Left lobe of liver (tissue), 2 donors: ENCODE measurements at regions not wholly inside any gene's neighbourhood (a gene's known extent, or its start where the extent isn't known, plus 50 kb on each side); places are given as distances from the start of the nearest gene placed in this dataset.
"Not testable (repeated sequence)": the region's sequence is repeated elsewhere in the genome, so short reads cannot be mapped to it uniquely, and the experiment has no call there.

Experiments used
- ATAC-seq: fragments of 200-7000 bp; cut with Tn5 transposase; one replicate; pipeline ENCODE4 v1.9.1; 2020; ENCODE audit warnings: mild to moderate bottlenecking, moderate library complexity
- DNase-seq: peaks from one replicate; pipeline ENCODE4 v3.0.0-alpha.2; 2020; ENCODE audit warnings: low spot score
- donor health status: DM: no; HTN: no; CAD: no; lungs with moderate emphysema.
- donor health status: DM: no; HTN: yes; CAD: no.

- ATAC-seq (no peak), DNase-seq (no peak)
Measured at GRCh38 chr19:29154163-29154562, 58.8 kb downstream of the UQCRFS1 start.

GRCh38 chr19:29145756-29146155 is 67.2 kb downstream of the UQCRFS1 start:
- ATAC-seq: no peak
- DNase-seq: no peak

- no peak for ATAC-seq
- no peak for DNase-seq
Measured at GRCh38 chr19:29143183-29143582, 69.8 kb downstream of the UQCRFS1 start.

GRCh38 chr19:29139227-29139626 is 73.7 kb downstream of the UQCRFS1 start:
- no peak for DNase-seq
- no peak for ATAC-seq

GRCh38 chr19:29138206-29138605 is 74.7 kb downstream of the UQCRFS1 start:
- not testable (repeated sequence) for ATAC-seq, DNase-seq

- DNase-seq (no peak), ATAC-seq (no peak)
Measured at GRCh38 chr19:29131456-29131855, 81.5 kb downstream of the UQCRFS1 start.

GRCh38 chr19:29129148-29129547 is 83.8 kb downstream of the UQCRFS1 start:
- DNase-seq: no peak
- ATAC-seq: no peak

- no peak for DNase-seq
- no peak for ATAC-seq
Measured at GRCh38 chr19:29128203-29128602, 84.7 kb downstream of the UQCRFS1 start.

GRCh38 chr19:29122185-29122584 is 90.8 kb downstream of the UQCRFS1 start:
- DNase-seq (no peak), ATAC-seq (no peak)

GRCh38 chr19:29121684-29122083 is 91.3 kb downstream of the UQCRFS1 start:
- peak; percentile 39 for ATAC-seq
- no peak for DNase-seq

GRCh38 chr19:29120466-29120865 is 92.5 kb downstream of the UQCRFS1 start:
- ATAC-seq (no peak), DNase-seq (no peak)

- ATAC-seq (peak; percentile 24), DNase-seq (no peak)
Measured at GRCh38 chr19:29119590-29119989, 93.4 kb downstream of the UQCRFS1 start.

GRCh38 chr19:29118389-29118788 is 94.6 kb downstream of the UQCRFS1 start:
- no peak for ATAC-seq
- DNase-seq: no peak

GRCh38 chr19:29117926-29118325 is 95.0 kb downstream of the UQCRFS1 start:
- DNase-seq: no peak
- ATAC-seq: no peak

- ATAC-seq (no peak), DNase-seq (no peak)
Measured at GRCh38 chr19:29115181-29115580, 97.8 kb downstream of the UQCRFS1 start.

- ATAC-seq: no peak
- DNase-seq: no peak
Measured at GRCh38 chr19:29113838-29114237, 99.1 kb downstream of the UQCRFS1 start.

GRCh38 chr19:29111576-29111975 is 101.4 kb downstream of the UQCRFS1 start:
- ATAC-seq (no peak), DNase-seq (no peak)

- no peak for DNase-seq
- ATAC-seq: no peak
Measured at GRCh38 chr19:29107831-29108230, 105.1 kb downstream of the UQCRFS1 start.

- DNase-seq: no peak
- ATAC-seq: no peak
Measured at GRCh38 chr19:29106346-29106885, 106.5 kb downstream of the UQCRFS1 start.

GRCh38 chr19:29105629-29106292 is 107.2 kb downstream of the UQCRFS1 start:
- no peak for DNase-seq
- ATAC-seq: no peak

- DNase-seq (no peak), ATAC-seq (no peak)
Measured at GRCh38 chr19:29104605-29105241, 108.2 kb downstream of the UQCRFS1 start.

GRCh38 chr19:29098863-29099481 is 114.0 kb downstream of the UQCRFS1 start:
- ATAC-seq: no peak
- no peak for DNase-seq
